GM23248 (cell line): ENCODE measurements at regions not wholly inside any gene's neighbourhood (a gene's known extent, or its start where the extent isn't known, plus 50 kb on each side); places are given as distances from the start of the nearest gene placed in this dataset.

Source experiments
- EZH2 ChIP-seq: fragments of 200-600 bp; sonication (generic); IDR thresholded peaks from 2 replicates; pipeline ENCODE4 v1.6.1; 2018; ENCODE audit warnings: antibody characterized with exemption, mild to moderate bottlenecking; ENCODE audit not compliant: insufficient read depth, poor library complexity, severe bottlenecking
- EZH2phosphoT487 ChIP-seq: fragments of 200-600 bp; sonication (generic); IDR thresholded peaks from 2 replicates; pipeline ENCODE4 v1.6.1; 2018; ENCODE audit warnings: antibody characterized with exemption, moderate library complexity, mild to moderate bottlenecking, low read depth; ENCODE audit not compliant: insufficient read depth

DNA sequence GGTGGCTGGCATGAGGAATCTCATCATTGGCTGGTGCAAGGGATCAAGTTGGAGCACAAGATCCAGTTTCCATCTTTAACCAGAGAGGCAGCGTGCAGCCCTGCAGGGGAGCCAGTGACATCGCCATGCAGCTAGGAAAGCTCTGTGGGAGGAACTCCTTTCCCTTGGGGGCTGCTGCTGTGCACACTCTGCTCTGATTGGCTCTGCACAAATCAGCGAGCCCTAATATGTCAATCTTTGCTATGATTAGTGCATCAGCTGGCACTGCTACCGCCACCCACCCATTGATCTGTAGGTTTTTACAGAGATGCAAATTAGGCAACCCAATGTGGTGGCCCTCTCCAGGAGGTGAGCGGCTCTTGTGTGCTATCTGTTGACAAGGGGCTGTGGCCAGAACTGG is 262.6 kb downstream of the PCNX1 start:
- TF ChIP-seq EZH2 = no peak
- TF ChIP-seq EZH2phosphoT487 = no peak
